ENCODE measurements at regions not wholly inside any gene's neighbourhood (a gene's known extent, or its start where the extent isn't known, plus 50 kb on each side); places are given as distances from the start of the nearest gene placed in this dataset.

DNA sequence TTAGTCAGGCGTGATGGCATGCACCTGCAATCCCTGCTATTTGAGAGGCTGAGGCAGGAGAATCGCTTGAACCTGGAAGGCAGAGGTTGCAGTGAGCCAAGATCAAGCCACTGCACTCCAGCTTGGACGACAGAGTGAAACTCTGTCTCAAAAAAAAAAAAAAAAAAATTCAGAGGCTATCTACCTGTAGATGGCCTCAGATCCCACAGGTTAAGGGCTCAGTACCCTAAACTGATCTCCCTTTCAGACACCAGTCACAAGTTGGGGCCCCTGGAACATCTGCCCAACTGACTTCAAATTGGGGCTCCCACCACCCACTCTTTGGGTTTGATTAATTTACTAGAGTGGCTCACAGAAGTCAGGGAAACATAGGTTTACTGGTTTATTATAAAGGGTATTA is 65.4 kb upstream of the ERCC6L2 start:
- TF ChIP-seq EZH2phosphoT487 (IDR thresholded peaks at IDR 0.05; ENCODE audit: low read length) (no peak), EZH2 (optimal IDR thresholded peaks at IDR 0.05; ENCODE audit: low read depth, low read length) (no peak)
- TF ChIP-seq, protein P1, sequence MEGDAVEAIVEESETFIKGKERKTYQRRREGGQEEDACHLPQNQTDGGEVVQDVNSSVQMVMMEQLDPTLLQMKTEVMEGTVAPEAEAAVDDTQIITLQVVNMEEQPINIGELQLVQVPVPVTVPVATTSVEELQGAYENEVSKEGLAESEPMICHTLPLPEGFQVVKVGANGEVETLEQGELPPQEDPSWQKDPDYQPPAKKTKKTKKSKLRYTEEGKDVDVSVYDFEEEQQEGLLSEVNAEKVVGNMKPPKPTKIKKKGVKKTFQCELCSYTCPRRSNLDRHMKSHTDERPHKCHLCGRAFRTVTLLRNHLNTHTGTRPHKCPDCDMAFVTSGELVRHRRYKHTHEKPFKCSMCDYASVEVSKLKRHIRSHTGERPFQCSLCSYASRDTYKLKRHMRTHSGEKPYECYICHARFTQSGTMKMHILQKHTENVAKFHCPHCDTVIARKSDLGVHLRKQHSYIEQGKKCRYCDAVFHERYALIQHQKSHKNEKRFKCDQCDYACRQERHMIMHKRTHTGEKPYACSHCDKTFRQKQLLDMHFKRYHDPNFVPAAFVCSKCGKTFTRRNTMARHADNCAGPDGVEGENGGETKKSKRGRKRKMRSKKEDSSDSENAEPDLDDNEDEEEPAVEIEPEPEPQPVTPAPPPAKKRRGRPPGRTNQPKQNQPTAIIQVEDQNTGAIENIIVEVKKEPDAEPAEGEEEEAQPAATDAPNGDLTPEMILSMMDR (IDR thresholded peaks at IDR 0.05; ENCODE audit: low read length): no peak
- no peaks in the 10 kb centered on the region for H3F3A ChIP-seq (ENCODE audit: insufficient read depth, low read length)
- no peaks in the 10 kb centered on the region for H3K9me2 ChIP-seq (replicated peaks; ENCODE audit: insufficient read depth, low read length)
- no peaks in the 10 kb centered on the region for H3K79me2 ChIP-seq (ENCODE audit: low read length)
- no peaks in the 10 kb centered on the region for H3K4me1 ChIP-seq (ENCODE audit: low read length)
- no peak for DNase-seq
- H4K20me1 ChIP-seq (ENCODE audit: insufficient read depth, low read length): no peaks in the 10 kb centered on the region
- no peak overlapping the region for H3K9ac ChIP-seq (ENCODE audit: low read length)
- H3K4me2 ChIP-seq (ENCODE audit: low read depth, low read length): no peak overlapping the region
- H3K27me3 ChIP-seq (replicated peaks; ENCODE audit: insufficient read depth, low read length): no peaks in the 10 kb centered on the region
- no peak overlapping the region for H2AFZ ChIP-seq (ENCODE audit: low read length)
- no peak overlapping the region for H3K4me3 ChIP-seq (ENCODE audit: low read length)
- no peaks in the 10 kb centered on the region for H3K36me3 ChIP-seq (replicated peaks; ENCODE audit: insufficient read depth, low read length)
- H3K27ac ChIP-seq (ENCODE audit: low read length): no peak overlapping the region
- H3K9me3 ChIP-seq (replicated peaks; ENCODE audit: insufficient read depth, low read length): no peaks in the 10 kb centered on the region

DNA sequence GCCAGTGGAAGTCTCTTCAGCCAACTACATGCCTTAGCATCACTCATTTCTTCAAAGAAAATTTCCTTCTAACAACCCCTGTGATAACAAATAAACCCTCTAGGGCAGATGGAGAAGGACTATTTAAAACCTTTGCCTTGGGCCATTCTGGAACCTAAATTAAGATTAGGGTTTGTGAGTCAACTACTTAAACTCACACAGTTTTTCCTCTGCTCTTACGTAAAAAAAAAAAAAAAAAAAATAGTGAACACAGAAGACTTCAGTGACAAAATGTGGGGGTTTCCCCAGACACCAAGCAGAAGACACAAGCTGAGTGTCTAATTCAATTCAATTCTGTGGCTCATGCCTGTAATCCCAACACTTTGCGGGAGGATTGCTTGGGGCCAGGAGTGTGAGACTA is 65.8 kb upstream of the ERCC6L2 start:
- H3K4me1 ChIP-seq (ENCODE audit: low read length): no peaks in the 10 kb centered on the region
- no peaks in the 10 kb centered on the region for H3K9me2 ChIP-seq (replicated peaks; ENCODE audit: insufficient read depth, low read length)
- H3K79me2 ChIP-seq (ENCODE audit: low read length): no peaks in the 10 kb centered on the region
- H2AFZ ChIP-seq (ENCODE audit: low read length): no peak overlapping the region
- no peak overlapping the region for H3K4me3 ChIP-seq (ENCODE audit: low read length)
- TF ChIP-seq, protein P1 (IDR thresholded peaks at IDR 0.05; ENCODE audit: low read length): no peak
- TF ChIP-seq EZH2phosphoT487 (IDR thresholded peaks at IDR 0.05; ENCODE audit: low read length) (no peak), EZH2 (optimal IDR thresholded peaks at IDR 0.05; ENCODE audit: low read depth, low read length) (no peak)
- no peak for DNase-seq
- no peaks in the 10 kb centered on the region for H3K9me3 ChIP-seq (replicated peaks; ENCODE audit: insufficient read depth, low read length)
- H3F3A ChIP-seq (ENCODE audit: insufficient read depth, low read length): no peaks in the 10 kb centered on the region
- H4K20me1 ChIP-seq (ENCODE audit: insufficient read depth, low read length): no peaks in the 10 kb centered on the region
- no peak overlapping the region for H3K4me2 ChIP-seq (ENCODE audit: low read depth, low read length)
- H3K27ac ChIP-seq (ENCODE audit: low read length): no peak overlapping the region
- H3K9ac ChIP-seq (ENCODE audit: low read length): no peak overlapping the region
- H3K27me3 ChIP-seq (replicated peaks; ENCODE audit: insufficient read depth, low read length): no peaks in the 10 kb centered on the region
- no peaks in the 10 kb centered on the region for H3K36me3 ChIP-seq (replicated peaks; ENCODE audit: insufficient read depth, low read length)

DNA sequence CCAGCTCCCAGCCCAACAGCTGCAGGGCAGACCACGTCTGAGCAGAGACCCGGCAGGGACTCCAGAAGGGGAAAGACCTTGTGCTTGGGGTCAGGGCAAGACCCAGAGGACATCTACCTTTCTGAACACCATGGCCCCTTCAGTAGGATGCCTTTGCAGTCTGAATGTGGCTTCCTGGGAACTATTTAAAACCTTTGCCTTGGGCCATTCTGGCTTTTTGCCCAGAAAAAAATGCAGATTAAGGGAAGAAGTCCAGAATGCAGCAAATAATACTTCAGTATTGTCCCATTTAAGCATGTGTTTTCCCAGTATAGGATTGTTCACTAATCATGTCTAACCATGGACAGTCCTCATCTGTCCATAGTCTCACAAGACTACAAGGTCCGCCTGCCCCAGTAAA is 67.5 kb upstream of the ERCC6L2 start:
- H3K4me2 ChIP-seq (ENCODE audit: low read depth, low read length): no peak overlapping the region
- H3K9me3 ChIP-seq (replicated peaks; ENCODE audit: insufficient read depth, low read length): no peaks in the 10 kb centered on the region
- no peaks in the 10 kb centered on the region for H4K20me1 ChIP-seq (ENCODE audit: insufficient read depth, low read length)
- no peaks in the 10 kb centered on the region for H3F3A ChIP-seq (ENCODE audit: insufficient read depth, low read length)
- H3K27ac ChIP-seq (ENCODE audit: low read length): no peak overlapping the region
- no peaks in the 10 kb centered on the region for H3K36me3 ChIP-seq (replicated peaks; ENCODE audit: insufficient read depth, low read length)
- no peak overlapping the region for H2AFZ ChIP-seq (ENCODE audit: low read length)
- H3K9ac ChIP-seq (ENCODE audit: low read length): no peak overlapping the region
- no peaks in the 10 kb centered on the region for H3K4me1 ChIP-seq (ENCODE audit: low read length)
- TF ChIP-seq, protein P1 (IDR thresholded peaks at IDR 0.05; ENCODE audit: low read length): no peak
- TF ChIP-seq EZH2phosphoT487 (IDR thresholded peaks at IDR 0.05; ENCODE audit: low read length): no peak
- TF ChIP-seq EZH2 (optimal IDR thresholded peaks at IDR 0.05; ENCODE audit: low read depth, low read length): no peak
- H3K27me3 ChIP-seq (replicated peaks; ENCODE audit: insufficient read depth, low read length): no peaks in the 10 kb centered on the region
- H3K4me3 ChIP-seq (ENCODE audit: low read length): no peak overlapping the region
- no peaks in the 10 kb centered on the region for H3K9me2 ChIP-seq (replicated peaks; ENCODE audit: insufficient read depth, low read length)
- no peak for DNase-seq
- H3K79me2 ChIP-seq (ENCODE audit: low read length): no peaks in the 10 kb centered on the region

Measured in MM.1S (cell line).